HCT116 (cell line): ENCODE measurements at regions not wholly inside any gene's neighbourhood (a gene's known extent, or its start where the extent isn't known, plus 50 kb on each side); places are given as distances from the start of the nearest gene placed in this dataset.

Source experiments
- ATAC-seq: fragments of 200-7000 bp; cut with Tn5 transposase; 2 replicates; pipeline ENCODE4 v1.9.1; 2020; ENCODE audit warnings: mild to moderate bottlenecking, moderate library complexity
- BruUV-seq: library from RNA; stranded (reverse); fragments of 400-500 nt; replicated peaks from 2 replicates; lab custom pipeline; 2021; lab: Mats Ljungman, UMichigan
- CTCF ChIA-PET: fragments of 300-600 bp; sonication (Branson Sonifier 250); formaldehyde crosslinking; loops from one replicate; lab custom pipeline; 2021; ENCODE audit warnings: antibody characterized with exemption; lab: Charles Lee
- POLR2A ChIA-PET: fragments of 300-600, 350-600 bp; sonication (Branson Sonifier 250); formaldehyde crosslinking; loops from one replicate; lab custom pipeline; 2021; ENCODE audit warnings: antibody characterized with exemption; lab: Charles Lee
- RAD21 ChIA-PET, 2 experiments: fragments of 300-600 bp; sonication (Branson Sonifier 250); formaldehyde crosslinking; loops; one replicate each; lab custom pipeline; 2023; ENCODE audit warnings: low total read pairs in 2 of 2; ENCODE audit not compliant: uncharacterized antibody in 2 of 2, unreplicated experiment in 2 of 2, low non-redundant PET in 1 of 2; lab: Charles Lee
- DNase-seq: peaks from one replicate; pipeline ENCODE4 v3.0.0-alpha.2; 2010; ENCODE audit warnings: low read depth, low spot score
- H2AFZ ChIP-seq: fragments of 200-600 bp; shearing (Covaris generic), sonication (generic); 2 replicates; pipeline ENCODE4 v1.6.1; 2017; ENCODE audit warnings: low read depth, mixed run types, mixed read lengths, antibody characterized with exemption, low read length; ENCODE audit not compliant: poor library complexity, severe bottlenecking
- H3K27ac ChIP-seq: 2 replicates; pipeline ENCODE4 v1.5.1; 2012; ENCODE audit warnings: low read depth, low read length
- H3K27me3 ChIP-seq: fragments of 200-600 bp; sonication (generic); 2 replicates; pipeline ENCODE4 v1.6.1; 2016; ENCODE audit warnings: mixed run types, low read length, mixed read lengths; ENCODE audit not compliant: insufficient read depth
- H3K36me3 ChIP-seq, 2 experiments: fragments of 200-500 bp in 1 of 2; fragments of 200-600 bp in 1 of 2; sonication (Bioruptor generic) in 1 of 2; sonication (generic) in 1 of 2; 2 replicates each; pipeline versions ENCODE4 v1.5.1 to v1.6.1; 2014 to 2016; ENCODE audit warnings: low read length in 2 of 2, inconsistent platforms in 1 of 2, mixed read lengths in 1 of 2, mixed run types in 1 of 2; ENCODE audit not compliant: insufficient read depth in 2 of 2, control insufficient read depth in 1 of 2
- H3K4me1 ChIP-seq, 2 experiments: fragments of 200-600 bp in 1 of 2; sonication (generic) in 1 of 2; 2 replicates each; pipeline versions ENCODE4 v1.5.1 to v1.6.1; 2012 to 2017; ENCODE audit warnings: low read length in 2 of 2, inconsistent platforms in 1 of 2, mild to moderate bottlenecking in 1 of 2, mixed read lengths in 1 of 2, mixed run types in 1 of 2, moderate library complexity in 1 of 2; ENCODE audit not compliant: insufficient read depth in 2 of 2, control insufficient read depth in 1 of 2
- H3K4me2 ChIP-seq: fragments of 200-600 bp; sonication (generic); 2 replicates; pipeline ENCODE4 v1.6.1; 2017; ENCODE audit warnings: mixed run types, low read length, mixed read lengths
- H3K4me3 ChIP-seq, 2 experiments: fragments of 200-600 bp in 1 of 2; sonication (generic) in 1 of 2; replicated peaks in 1 of 2; 2 replicates each; pipeline ENCODE4 v1.5.1; 2011 to 2016; ENCODE audit warnings: low read length in 2 of 2, control low read depth in 1 of 2, low read depth in 1 of 2, mild to moderate bottlenecking in 1 of 2, mixed read lengths in 1 of 2, mixed run types in 1 of 2
- H3K79me2 ChIP-seq: fragments of 200-600 bp; sonication (generic); 2 replicates; pipeline ENCODE4 v1.6.1; 2017; ENCODE audit warnings: mild to moderate bottlenecking, mixed run types, low read length, moderate library complexity, mixed read lengths; ENCODE audit not compliant: insufficient read depth
- H3K9ac ChIP-seq: fragments of 200-600 bp; sonication (generic); 2 replicates; pipeline ENCODE4 v1.6.1; 2016; ENCODE audit warnings: low read length, mixed read lengths
- H3K9me2 ChIP-seq: fragments of 200-600 bp; sonication (generic), shearing (Covaris generic); 2 replicates; pipeline ENCODE4 v1.6.1; 2017; ENCODE audit warnings: mixed run types, mild to moderate bottlenecking, moderate library complexity; ENCODE audit not compliant: insufficient read depth
- H3K9me3 ChIP-seq, 2 experiments: fragments of 200-500 bp in 1 of 2; fragments of 200-600 bp in 1 of 2; sonication (Bioruptor generic) in 1 of 2; sonication (generic) in 1 of 2; 2 replicates each; pipeline ENCODE4 v1.6.1; 2014 to 2017; ENCODE audit warnings: low read length in 2 of 2, mixed read lengths in 2 of 2, inconsistent platforms in 1 of 2, low read depth in 1 of 2, mild to moderate bottlenecking in 1 of 2, mixed run types in 1 of 2, moderate library complexity in 1 of 2; ENCODE audit not compliant: control insufficient read depth in 1 of 2, insufficient read depth in 1 of 2
- H4K20me1 ChIP-seq: fragments of 200-600 bp; sonication (generic), shearing (Covaris generic); 2 replicates; pipeline ENCODE4 v1.6.1; 2017; ENCODE audit warnings: mixed run types, mild to moderate bottlenecking, moderate library complexity; ENCODE audit not compliant: insufficient read depth
- ATF3 ChIP-seq: IDR thresholded peaks from 2 replicates; pipeline ENCODE4 v1.6.1; 2012
- CEBPB ChIP-seq: IDR thresholded peaks from 2 replicates; pipeline ENCODE4 v1.6.1; 2012; ENCODE audit warnings: low read depth
- CTCF ChIP-seq, 3 experiments: fragments of 200-600 bp in 1 of 3; sonication (generic) in 1 of 3; IDR thresholded peaks in 2 of 3; conservative IDR thresholded peaks in 1 of 3; 2 replicates each; pipeline ENCODE4 v1.5.1; 2012 to 2017; ENCODE audit warnings: low read depth in 2 of 3, low read length in 2 of 3, antibody characterized with exemption in 1 of 3, borderline replicate concordance in 1 of 3, control low read depth in 1 of 3, mild to moderate bottlenecking in 1 of 3, mixed read lengths in 1 of 3, mixed run types in 1 of 3, moderate library complexity in 1 of 3; ENCODE audit not compliant: insufficient read depth in 1 of 3
- EGR1 ChIP-seq: IDR thresholded peaks from 2 replicates; pipeline ENCODE4 v1.6.1; 2012; ENCODE audit warnings: low read depth
- EZH2 ChIP-seq: fragments of 200-600 bp; sonication (generic); IDR thresholded peaks from 2 replicates; pipeline ENCODE4 v1.6.1; 2017; ENCODE audit warnings: antibody characterized with exemption, mixed run types
- EZH2phosphoT487 ChIP-seq: fragments of 200-600 bp; IDR thresholded peaks from 2 replicates; pipeline ENCODE4 v1.6.1; 2018; ENCODE audit warnings: antibody characterized with exemption, borderline replicate concordance
- MAX ChIP-seq: IDR thresholded peaks from 2 replicates; pipeline ENCODE4 v1.6.1; 2012
- RAD21 ChIP-seq: IDR thresholded peaks from 2 replicates; pipeline ENCODE4 v1.6.1; 2012; ENCODE audit warnings: low read depth, mild to moderate bottlenecking
- REST ChIP-seq: IDR thresholded peaks from 2 replicates; pipeline ENCODE4 v1.6.1; 2012; ENCODE audit warnings: low read depth
- SIN3A ChIP-seq: IDR thresholded peaks from 2 replicates; pipeline ENCODE4 v1.6.1; 2012; ENCODE audit warnings: low read depth
- SP1 ChIP-seq: IDR thresholded peaks from 2 replicates; pipeline ENCODE4 v1.6.1; 2012; ENCODE audit warnings: low read depth
- TCF7L2 ChIP-seq: IDR thresholded peaks from 2 replicates; pipeline ENCODE4 v1.7.0; 2011; ENCODE audit warnings: borderline replicate concordance, inconsistent platforms; ENCODE audit not compliant: insufficient read depth, insufficient read length; ENCODE audit errors: extremely low read depth
- ZFX ChIP-seq: fragments of 450-650 bp; IDR thresholded peaks from 2 replicates; pipeline ENCODE4 v1.6.1; 2017
- ZNF274 ChIP-seq: fragments of 200-500 bp; sonication (Bioruptor generic); IDR thresholded peaks from 2 replicates; pipeline ENCODE4 v1.6.1; 2014; ENCODE audit warnings: mild to moderate bottlenecking, low read depth, low read length, inconsistent platforms
- intact Hi-C: fragments of 100-400 bp; cut with micrococcal nuclease; formaldehyde crosslinking; loops from 2 replicates; pipeline ENCODE4 v1.10.0; 2022

- Histone ChIP-seq H3K9ac (no peak overlapping the region), H3K79me2 (no peaks in the 10 kb centered on the region), H3K27me3 (no peaks in the 10 kb centered on the region), H3K4me2 (no peak overlapping the region), H2AFZ (no peak overlapping the region), H4K20me1 (no peaks in the 10 kb centered on the region), H3K9me3 (no peaks in the 10 kb centered on the region), H3K9me2 (no peaks in the 10 kb centered on the region), H3K27ac (no peak overlapping the region), H3K36me3 (no peaks in the 10 kb centered on the region), H3K4me1 (no peaks in the 10 kb centered on the region), H3K4me3 (no peak overlapping the region)
- intact Hi-C loops, result no loop called here
- no TSS peak for BruUV-seq
- DNase-seq (no peak), ATAC-seq (no peak)
- ChIA-PET RAD21 (no interaction called here), POLR2A (no interaction called here), CTCF (no interaction called here)
- TF ChIP-seq SP1 (no peak), MAX (no peak), ATF3 (no peak), EZH2 (no peak), REST (no peak), ZNF274 (no peak), EGR1 (no peak), RAD21 (no peak), SIN3A (no peak), ZFX (no peak), EZH2phosphoT487 (no peak), CEBPB (no peak), CTCF (IDR thresholded peaks at IDR 0.05 in 2 of 3, conservative IDR thresholded peaks at IDR 0.05 in 1 of 3; ENCODE audit: borderline replicate concordance in 1 of 3, insufficient read depth in 1 of 3, low read depth in 2 of 3, low read length in 2 of 3) (no peak), TCF7L2 (no peak)
Measured at GRCh38 chr1:55547405-55547804, 332.2 kb upstream of the USP24 start.
